Left colon (tissue), 2 donors: ENCODE measurements at regions not wholly inside any gene's neighbourhood (a gene's known extent, or its start where the extent isn't known, plus 50 kb on each side); places are given as distances from the start of the nearest gene placed in this dataset.

ENCODE experiments used
- ATAC-seq: fragments of 200-7000 bp; cut with Tn5 transposase; one replicate; pipeline ENCODE4 v1.9.1; 2020; ENCODE audit warnings: mild to moderate bottlenecking, moderate library complexity
- DNase-seq, 2 donors: peaks; one replicate each; pipeline ENCODE4 v3.0.0-alpha.2; 2020
- intact Hi-C, 2 donors: fragments of 100-400 bp; cut with DNase I in 1 of 2; cut with micrococcal nuclease in 1 of 2; formaldehyde crosslinking; loops; one replicate each; pipeline versions ENCODE4 v1.11.2 to v1.14.0; 2022; cut with DNase I, micrococcal nuclease
- donor health status: DM: no; HTN: no; CAD: no.
- donor health status: DM: yes; HTN: yes; CAD: no.

GRCh38 chr1:39085174-39085573 is 59.0 kb downstream of the NDUFS5 start:
- intact Hi-C loops: no loop called here
- DNase-seq: no peak
- ATAC-seq: no peak

DNA sequence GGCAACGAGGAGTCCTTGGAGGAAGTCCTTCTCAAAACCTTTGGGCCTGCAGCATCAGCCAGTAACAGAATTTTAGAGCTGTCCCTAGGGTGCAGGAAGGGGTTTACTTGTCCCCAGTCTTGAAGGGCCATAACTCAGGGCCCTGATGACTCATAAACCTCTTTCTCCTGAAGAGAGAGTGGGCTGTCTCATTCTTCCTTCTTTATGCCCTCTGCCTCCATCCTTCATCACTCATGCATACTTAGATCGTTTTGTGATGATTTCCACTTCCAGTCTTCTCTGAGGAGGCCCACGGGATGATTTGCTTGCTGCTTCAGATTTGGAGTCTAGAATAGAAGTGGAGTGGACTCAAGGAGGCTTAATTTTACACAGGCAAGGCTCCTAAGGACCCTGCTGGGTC is 60.2 kb downstream of the NDUFS5 start:
- intact Hi-C loops: no loop called here
- ATAC-seq: no peak
- DNase-seq: no peak

GRCh38 chr1:39086865-39087409 is 60.8 kb downstream of the NDUFS5 start:
- no peak for ATAC-seq
- intact Hi-C loops: no loop called here
- DNase-seq: no peak

- DNase-seq: no peak
- no peak for ATAC-seq
- intact Hi-C loops: no loop called here
Observed at GRCh38 chr1:39087435-39087834, 61.3 kb downstream of the NDUFS5 start.

GRCh38 chr1:39088658-39089057 is 62.5 kb downstream of the NDUFS5 start:
- intact Hi-C loops: no loop called here
- DNase-seq: no peak
- ATAC-seq: no peak

GRCh38 chr1:39089931-39090521 is 63.9 kb downstream of the NDUFS5 start:
- intact Hi-C loops: no loop called here
- ATAC-seq (no peak), DNase-seq (no peak)

- ATAC-seq: no peak
- intact Hi-C loops: no loop called here
Observed at GRCh38 chr1:39090757-39091380, 64.7 kb downstream of the NDUFS5 start.

DNA sequence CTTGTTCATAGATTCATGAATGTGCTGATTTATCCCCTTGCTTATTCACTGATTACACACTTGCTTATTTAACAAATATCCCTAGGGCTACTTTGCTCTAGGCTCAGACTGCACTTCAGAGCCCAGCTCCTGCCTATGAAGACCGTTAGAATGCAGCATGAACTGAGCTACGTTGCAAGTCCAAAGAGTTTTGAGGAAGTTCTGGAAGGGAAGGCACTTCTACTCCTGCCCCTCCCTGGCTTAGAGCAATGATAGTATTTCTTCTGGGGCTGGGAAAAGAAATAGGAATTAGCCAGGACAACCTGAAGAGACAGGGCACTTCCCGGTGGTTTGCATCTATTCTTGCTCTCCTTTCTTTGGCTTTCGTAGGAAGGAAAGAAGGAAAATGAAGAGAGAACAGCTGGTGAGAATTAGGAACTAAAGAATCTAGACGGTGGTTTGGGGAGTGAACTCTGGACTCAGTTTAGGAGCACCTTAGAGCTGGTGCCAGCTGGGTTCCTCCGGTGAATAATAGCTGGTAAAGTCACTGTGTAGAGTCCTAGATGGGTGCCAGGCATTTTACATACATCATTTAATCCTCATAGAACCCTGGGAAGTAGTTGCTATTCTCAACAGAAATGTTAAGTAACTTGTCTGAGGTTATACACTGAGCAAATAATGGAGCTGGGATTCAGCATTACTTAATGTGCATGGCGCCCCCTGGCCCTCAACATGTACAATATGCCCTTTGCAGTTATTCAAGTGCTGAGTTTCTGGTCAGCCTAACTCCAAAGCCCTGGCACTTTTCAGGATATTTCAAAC is 65.9 kb downstream of the NDUFS5 start:
- intact Hi-C loops: no loop called here
- ATAC-seq (peak; percentile 92), DNase-seq (peak; percentile 65 to 83)

More at GRCh38 chr1:39090757-39091380, 64.7 kb downstream of the NDUFS5 start:
- no peak for DNase-seq

DNA sequence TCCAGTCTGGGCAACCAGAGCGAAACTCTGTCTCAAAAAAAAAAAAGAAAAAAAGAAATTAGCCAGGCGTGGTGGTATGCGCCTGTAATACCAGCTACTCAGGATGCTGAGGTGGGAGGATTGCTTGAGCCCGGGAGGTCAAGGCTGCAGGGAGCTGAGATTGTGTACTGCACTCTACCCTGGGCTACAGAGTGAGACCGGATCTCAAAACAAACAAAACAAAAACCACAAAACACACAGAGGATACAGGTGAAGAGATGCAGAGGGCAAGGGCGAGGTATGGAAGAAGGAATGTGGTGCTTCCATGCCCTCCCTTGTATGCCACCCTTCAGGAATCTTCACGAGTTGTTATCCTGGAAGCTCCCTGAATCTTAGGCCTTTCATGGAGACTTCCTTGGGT is 68.5 kb downstream of the NDUFS5 start:
- DNase-seq (no peak), ATAC-seq (no peak)
- intact Hi-C loops: no loop called here

DNA sequence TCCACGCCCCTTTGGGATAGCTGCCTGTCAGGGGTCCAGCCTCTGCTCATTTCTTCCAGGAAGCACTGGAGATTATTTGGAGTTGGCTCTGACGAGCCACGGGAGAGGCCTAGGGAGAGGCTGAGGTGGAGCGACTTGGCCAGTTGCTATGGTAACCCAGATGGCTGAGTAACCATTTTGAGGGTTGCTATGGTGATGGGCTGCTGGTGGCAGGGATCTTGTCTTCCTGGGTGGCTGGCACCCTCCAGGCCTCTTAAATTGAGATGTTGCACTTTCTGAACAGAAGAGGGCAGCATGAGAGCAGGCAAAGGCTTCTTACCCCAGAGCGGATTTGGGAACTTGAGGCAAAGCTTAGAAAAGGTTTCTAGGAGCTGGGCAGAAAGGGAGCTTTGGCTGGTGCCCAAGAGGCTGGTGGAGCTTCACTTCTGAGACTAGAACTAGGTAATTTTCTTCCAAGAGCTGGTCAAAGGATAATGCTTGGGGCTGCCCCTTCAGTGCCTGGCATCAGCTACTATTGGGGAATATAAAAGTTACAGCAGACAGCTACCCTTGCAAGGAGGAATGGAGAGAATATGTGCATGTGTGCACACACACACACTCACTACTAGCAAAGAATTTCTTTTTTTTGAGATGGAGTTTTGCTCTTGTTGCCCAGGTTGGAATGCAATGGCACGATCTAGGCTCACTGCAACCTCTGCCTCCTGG is 72.5 kb downstream of the NDUFS5 start:
- DNase-seq (peak; percentile 32 to 43), ATAC-seq (peak; percentile 82)
- intact Hi-C loops: no loop called here

- peak; percentile 30 for ATAC-seq
- intact Hi-C loops: no loop called here
- peak; percentile 38 to 44 for DNase-seq
Observed at GRCh38 chr1:39102537-39103327, 76.6 kb downstream of the NDUFS5 start.

- intact Hi-C loops: no loop called here
- DNase-seq (no peak), ATAC-seq (no peak)
Observed at GRCh38 chr1:39103328-39104157, 77.4 kb downstream of the NDUFS5 start.

GRCh38 chr1:39104158-39105060 is 78.3 kb downstream of the NDUFS5 start:
- intact Hi-C loops: loop anchor here in 1 of 2 donors (5.0 kb wide), 2 partner anchors 88 to 158 kb away; no protein-coding TSS in a partner anchor
- peak; percentile 11 for ATAC-seq
- peak; percentile 27 to 45 for DNase-seq

- DNase-seq: peak; percentile 76 to 86
- peak; percentile 87 for ATAC-seq
- intact Hi-C loops: loop anchor here in 1 of 2 donors (5.0 kb wide), 2 partner anchors 87 to 157 kb away; no protein-coding TSS in a partner anchor
Observed at GRCh38 chr1:39105061-39105840, 79.1 kb downstream of the NDUFS5 start.

GRCh38 chr1:39105841-39106765 is 80.0 kb downstream of the NDUFS5 start:
- DNase-seq (peak; percentile 41 to 59), ATAC-seq (peak; percentile 24)
- intact Hi-C loops: loop anchor here in 1 of 2 donors (5.0 kb wide), 2 partner anchors 86 to 156 kb away; no protein-coding TSS in a partner anchor
